Ureter (tissue), 1 donor: ENCODE measurements at regions not wholly inside any gene's neighbourhood (a gene's known extent, or its start where the extent isn't known, plus 50 kb on each side); places are given as distances from the start of the nearest gene placed in this dataset.
"Not testable (repeated sequence)": the region's sequence is repeated elsewhere in the genome, so short reads cannot be mapped to it uniquely, and the experiment has no call there.

ENCODE experiments used
- DNase-seq: peaks from one replicate; pipeline ENCODE4 v3.0.0-alpha.2; 2020; ENCODE audit warnings: low spot score
- donor health status: DM: yes; HTN: yes; CAD: no.

GRCh38 chr4:18185491-18185890, 163.9 kb upstream of the LCORL start:
- DNase-seq: no peak

DNA sequence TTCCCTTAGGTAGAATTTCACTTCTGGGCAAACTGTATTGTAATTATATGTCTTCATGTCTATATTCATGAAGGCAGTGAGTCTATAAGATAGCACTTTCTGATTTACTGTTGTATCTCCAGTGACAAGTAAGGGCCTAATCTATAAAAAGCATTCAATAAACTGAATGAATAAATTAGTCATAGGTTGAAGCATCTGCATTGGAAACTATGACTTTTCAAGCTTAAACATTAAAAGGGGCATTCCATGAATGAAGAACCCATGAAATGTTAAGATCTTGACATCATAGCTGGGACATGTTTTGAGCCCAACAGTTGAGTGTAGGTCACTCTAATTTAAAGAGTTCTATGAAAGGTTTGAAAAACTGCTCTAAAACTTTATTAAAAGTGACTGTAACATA, 159.3 kb upstream of the LCORL start:
- no peak for DNase-seq

DNA sequence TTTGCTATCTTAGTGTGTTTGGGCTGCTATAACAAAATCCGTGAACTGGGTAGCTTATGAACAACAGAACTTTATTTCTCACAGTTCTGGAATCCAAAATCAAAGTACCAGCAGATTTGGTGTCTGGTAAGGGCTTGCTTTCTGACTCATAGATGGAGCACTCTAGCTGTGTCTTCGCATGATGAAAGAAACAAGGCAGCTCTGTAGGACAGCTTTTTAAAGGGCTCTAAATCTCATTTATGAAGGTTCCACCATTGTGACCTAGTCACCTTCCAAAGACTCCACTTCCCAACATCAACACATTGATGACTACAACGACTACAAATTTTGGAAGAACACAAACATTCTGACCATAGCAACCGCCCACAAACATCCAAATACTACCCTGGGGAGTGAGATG, 158.6 kb upstream of the LCORL start:
- DNase-seq: no peak

DNA sequence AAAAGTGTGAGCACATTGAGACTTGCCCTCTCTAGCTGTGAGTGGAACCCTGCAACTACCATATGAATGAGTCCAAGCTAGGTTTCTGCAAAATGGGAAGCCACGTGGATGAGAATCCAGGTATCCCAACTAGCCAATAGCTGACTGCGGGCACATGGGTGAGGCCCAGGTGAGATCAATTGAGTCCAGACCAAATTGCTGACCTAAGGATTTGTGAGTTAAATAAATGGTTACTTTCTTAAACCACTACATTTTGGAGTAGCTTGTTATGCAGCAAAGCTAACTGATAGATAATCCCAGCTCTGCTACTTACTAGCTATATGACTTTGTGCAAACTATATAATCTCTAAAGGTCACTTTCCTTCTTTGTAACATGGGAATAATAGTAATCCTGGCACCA, 150.3 kb upstream of the LCORL start:
- no peak for DNase-seq

DNA sequence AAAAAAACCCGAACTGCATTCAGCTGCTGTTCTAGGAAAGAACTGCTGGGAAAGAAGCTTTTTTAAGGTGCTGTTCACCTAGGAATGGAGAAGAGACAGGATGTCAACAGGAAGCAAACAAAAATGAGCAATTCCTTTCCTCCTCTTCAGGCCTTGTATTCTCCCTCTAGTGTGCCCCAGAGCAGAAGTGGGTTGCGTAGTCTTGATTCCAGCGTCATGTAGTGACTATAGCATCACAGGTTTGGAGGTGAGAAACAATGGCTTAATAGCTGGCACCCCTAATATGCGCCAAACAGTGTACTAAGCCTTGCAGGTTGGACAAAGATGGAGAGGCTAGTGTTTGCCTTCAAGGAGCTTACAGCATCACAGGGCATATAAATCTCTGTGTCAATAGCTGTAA, 146.3 kb upstream of the LCORL start:
- no peak for DNase-seq

GRCh38 chr4:18166925-18167324, 145.4 kb upstream of the LCORL start:
- no peak for DNase-seq

GRCh38 chr4:18162453-18162852, 140.9 kb upstream of the LCORL start:
- DNase-seq: no peak

DNA sequence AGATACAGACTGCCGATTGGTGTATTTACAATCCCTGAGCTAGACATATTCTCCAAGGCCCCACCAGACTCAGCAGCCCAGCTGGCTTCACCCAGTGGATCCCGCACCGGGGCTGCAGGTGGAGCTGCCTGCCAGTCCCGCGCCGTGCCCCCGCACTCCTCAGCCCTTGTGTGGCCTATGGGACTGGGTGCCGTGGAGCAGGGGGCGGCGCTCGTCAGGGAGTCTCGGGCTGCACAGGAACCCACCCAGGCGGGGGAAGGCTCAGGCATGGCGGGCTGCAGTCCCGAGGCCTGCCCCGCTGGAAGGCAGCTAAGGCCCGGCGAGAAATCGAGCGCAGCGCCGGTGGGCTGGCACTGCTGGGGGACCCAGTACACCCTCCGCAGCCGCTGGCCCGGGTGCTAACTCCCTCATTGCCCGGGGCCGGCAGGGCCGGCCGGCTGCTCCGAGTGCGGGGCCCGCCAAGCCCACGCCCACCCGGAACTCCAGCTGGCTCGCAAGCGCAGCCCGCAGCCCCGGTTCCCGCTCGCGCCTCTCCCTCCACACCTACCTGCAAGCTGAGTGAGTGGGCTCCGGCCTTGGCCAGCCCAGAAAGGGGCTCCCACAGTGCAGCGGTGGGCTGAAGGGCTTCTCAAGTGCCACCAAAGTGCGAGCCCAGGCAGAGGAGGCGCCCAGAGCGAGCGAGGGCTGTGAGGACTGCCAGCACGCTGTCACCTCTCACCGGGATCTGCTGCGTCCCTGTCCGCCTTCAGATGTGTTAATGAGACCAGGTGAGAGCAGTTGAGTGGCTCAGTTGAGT, 137.8 kb upstream of the LCORL start:
- DNase-seq: not testable (repeated sequence)

- DNase-seq: no peak
These were observed 133.8 kb upstream of the LCORL start for GRCh38 chr4:18155067-18156041.

GRCh38 chr4:18138076-18138665, 116.6 kb upstream of the LCORL start:
- DNase-seq: no peak

DNA sequence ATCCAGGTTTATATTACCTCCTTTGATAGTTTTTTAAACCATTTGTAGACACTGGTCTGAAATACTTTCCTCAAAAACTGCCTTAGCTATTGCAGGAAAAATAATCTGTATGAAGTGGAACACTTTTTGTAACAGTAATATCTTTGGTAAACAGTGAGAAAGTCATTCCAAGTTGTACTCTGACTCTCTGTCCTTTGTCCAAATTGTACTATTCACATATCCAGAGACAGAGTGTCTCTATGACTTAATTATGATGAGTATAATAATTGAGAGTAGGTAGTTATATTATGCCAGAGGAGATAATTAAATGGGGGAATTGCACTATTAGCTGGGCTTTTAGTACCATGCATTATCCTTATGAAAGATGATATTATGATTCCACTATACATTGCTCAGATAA, 112.6 kb upstream of the LCORL start:
- DNase-seq: no peak

- no peak for DNase-seq
These were observed 108.7 kb upstream of the LCORL start for GRCh38 chr4:18130256-18130655.

DNA sequence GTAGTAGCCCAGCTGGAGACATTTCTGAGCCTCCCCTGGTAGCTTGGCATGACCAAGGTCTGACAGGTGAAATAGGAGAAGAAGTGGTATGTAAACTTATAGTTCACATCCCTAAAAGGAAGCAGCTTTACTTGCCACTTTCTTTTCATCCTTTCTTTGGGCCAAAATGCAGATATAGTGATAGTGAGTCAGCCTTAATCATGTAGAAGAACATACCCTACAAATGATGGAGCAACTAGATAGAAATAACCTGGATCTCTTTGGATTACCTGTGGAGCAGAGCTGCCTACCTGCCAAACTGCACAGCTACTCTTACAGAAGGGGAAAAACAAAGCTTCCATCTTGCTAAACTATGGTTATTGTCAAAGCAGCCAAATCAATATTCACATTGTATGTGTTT, 106.7 kb upstream of the LCORL start:
- no peak for DNase-seq

GRCh38 chr4:18127030-18127429, 105.5 kb upstream of the LCORL start:
- DNase-seq: no peak

DNA sequence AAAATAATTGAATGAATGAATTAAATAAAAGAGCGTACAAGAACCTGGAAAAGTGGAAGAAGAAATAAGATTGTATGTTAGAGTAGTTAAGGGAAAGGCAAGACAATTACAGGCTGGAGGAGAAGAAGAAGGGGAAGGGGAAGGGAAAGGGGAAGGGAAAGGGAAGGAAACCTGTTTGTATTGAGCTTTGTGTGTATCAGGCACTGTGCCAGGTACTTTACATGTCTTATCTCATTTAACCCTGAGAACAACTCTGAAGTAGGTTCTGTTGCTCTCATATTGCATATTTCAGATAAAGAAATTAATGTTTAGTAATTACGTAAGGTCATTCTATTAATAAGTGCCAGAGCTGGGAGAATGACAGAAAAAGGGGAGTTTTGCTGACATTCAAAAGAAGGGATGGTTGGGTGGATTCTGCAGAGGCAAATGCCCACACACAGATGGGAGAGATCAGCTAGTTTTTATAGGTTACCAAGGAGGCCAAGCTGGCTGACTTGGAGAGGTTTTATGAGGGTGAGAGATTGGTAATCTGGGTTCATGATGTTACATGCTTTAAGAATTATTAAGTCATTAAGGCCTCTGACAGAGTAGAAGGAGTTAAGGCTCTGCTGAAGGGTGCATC, 92.3 kb upstream of the LCORL start:
- DNase-seq: no peak

- DNase-seq: no peak
These were observed 89.5 kb upstream of the LCORL start for GRCh38 chr4:18111081-18111480.

DNA sequence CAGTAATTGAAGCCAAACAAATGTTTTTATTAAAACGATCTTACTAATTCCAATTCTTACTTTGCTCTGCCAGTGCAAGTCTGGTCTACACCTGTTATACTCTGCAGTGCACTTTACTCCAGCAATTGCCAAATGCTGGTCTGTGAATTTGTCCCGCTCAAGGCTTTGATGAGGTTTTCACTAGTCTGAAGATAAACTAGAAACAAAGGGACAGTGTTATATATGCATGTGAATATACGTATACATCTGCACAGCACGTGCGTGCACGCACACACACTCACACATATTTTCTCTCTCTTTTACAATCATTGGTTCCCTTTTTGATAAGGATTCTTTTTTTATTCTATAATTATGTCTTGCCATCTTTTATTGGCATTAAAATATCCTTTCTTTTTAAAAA, 88.5 kb upstream of the LCORL start:
- no peak for DNase-seq

GRCh38 chr4:18109676-18110075, 88.1 kb upstream of the LCORL start:
- DNase-seq: no peak

DNA sequence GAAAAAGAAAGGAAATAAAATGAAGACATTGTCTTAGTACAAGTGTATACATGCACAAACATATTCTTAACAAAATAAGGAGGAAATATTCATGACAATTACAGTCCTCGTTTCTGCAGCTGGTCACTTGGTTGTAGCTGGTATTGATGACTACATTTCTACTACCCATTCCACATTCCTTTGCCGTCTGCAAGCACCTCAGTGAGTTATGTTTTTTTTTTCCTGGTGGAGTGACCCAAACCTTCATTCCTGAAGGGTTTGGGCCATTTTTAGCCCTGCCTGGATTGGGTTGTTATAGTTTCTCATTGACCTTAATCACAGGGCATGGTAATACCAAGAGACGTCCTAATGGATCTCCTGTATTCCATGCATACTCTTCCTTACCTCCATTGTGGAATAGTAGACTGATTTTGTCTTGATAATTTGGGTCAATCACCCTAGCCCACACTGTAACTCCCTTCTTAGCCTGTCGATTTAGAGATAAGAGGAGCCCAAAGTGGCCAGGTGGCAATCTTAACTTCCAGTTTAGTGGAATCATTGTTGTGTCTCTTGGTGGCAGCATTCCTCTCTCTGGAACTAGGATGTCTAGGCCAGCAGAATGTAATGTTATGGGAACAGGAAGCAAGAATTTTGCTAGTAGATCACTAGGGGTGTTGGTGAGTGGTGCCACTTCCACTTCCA, 86.4 kb upstream of the LCORL start:
- not testable (repeated sequence) for DNase-seq

GRCh38 chr4:18106620-18107019, 85.1 kb upstream of the LCORL start:
- DNase-seq: no peak
